HepG2 (cell line): ENCODE measurements at regions not wholly inside any gene's neighbourhood (a gene's known extent, or its start where the extent isn't known, plus 50 kb on each side); places are given as distances from the start of the nearest gene placed in this dataset.
A peak's percentile ranks its signal among the peaks of the same experiment; 100 is the strongest.

ENCODE experiments used
- ATAC-seq: fragments of 200-7000 bp; cut with Tn5 transposase; 3 replicates; pipeline ENCODE4 v1.9.1; 2020; ENCODE audit warnings: mild to moderate bottlenecking, moderate library complexity
- BruUV-seq: library from RNA; stranded (reverse); fragments of 400-500 nt; replicated peaks from 2 replicates; lab custom pipeline; 2021; lab: Mats Ljungman, UMichigan
- CTCF ChIA-PET: fragments of 300-600 bp; formaldehyde crosslinking; extraction: SDS; loops from one replicate; lab custom pipeline; 2021; ENCODE audit warnings: low total read pairs, inconsistent platforms, low intra/inter-chr PET ratio; lab: Yijun Ruan, JAX
- POLR2A ChIA-PET: fragments of 350-600 bp; sonication (Branson Sonifier 250); formaldehyde crosslinking; loops from one replicate; lab custom pipeline; 2020; ENCODE audit warnings: antibody characterized with exemption, inconsistent platforms; lab: Yijun Ruan, JAX
- DNase-seq: peaks from one replicate; pipeline ENCODE4 v3.0.0-alpha.2; 2015; ENCODE audit warnings: low spot score
- FAIRE-seq: peaks from 3 replicates; lab custom pipeline; 2011; peaks lifted over from hg19 to GRCh38; lab: Jason Lieb, UNC
- H2AFZ ChIP-seq: one replicate; pipeline ENCODE4 v1.6.1; 2011; ENCODE audit warnings: low read length, inconsistent platforms
- H3K27ac ChIP-seq: fragments of 300-600 bp; 3 replicates; pipeline ENCODE4 v1.8.0; 2011; ENCODE audit warnings: mixed run types, mild to moderate bottlenecking, mixed read lengths, low read length, inconsistent platforms; ENCODE audit not compliant: insufficient read depth; ENCODE audit errors: extremely low read length
- H3K27me3 ChIP-seq, 2 experiments: fragments of 200-600 bp in 1 of 2; 2 replicates in 1 of 2; 3 replicates in 1 of 2; pipeline versions ENCODE4 v1.6.0 to v1.8.0; 2011; ENCODE audit warnings: low read length in 2 of 2, mild to moderate bottlenecking in 2 of 2, moderate library complexity in 2 of 2, inconsistent platforms in 1 of 2; ENCODE audit not compliant: insufficient read depth in 2 of 2, control insufficient read depth in 1 of 2
- H3K36me3 ChIP-seq, 2 experiments: fragments of 200-600 bp in 1 of 2; replicated peaks in 1 of 2; 2 replicates in 1 of 2; 3 replicates in 1 of 2; pipeline versions ENCODE4 v1.5.1 to v1.8.0; 2011; ENCODE audit warnings: low read length in 2 of 2, inconsistent platforms in 1 of 2; ENCODE audit not compliant: insufficient read depth in 2 of 2, control insufficient read depth in 1 of 2
- H3K4me1 ChIP-seq: 2 replicates; pipeline ENCODE4 v1.5.1; 2012; ENCODE audit warnings: low read length, inconsistent platforms; ENCODE audit not compliant: insufficient read depth
- H3K4me2 ChIP-seq: 2 replicates; pipeline ENCODE4 v1.6.0; 2011; ENCODE audit warnings: low read depth, low read length, inconsistent platforms
- H3K4me3 ChIP-seq, 3 experiments: fragments of 200-600 bp in 1 of 3; sonication (generic), shearing (Covaris generic) in 1 of 3; replicated peaks in 1 of 3; 2 replicates each; pipeline ENCODE4 v1.5.1; 2011 to 2016; ENCODE audit warnings: low read length in 3 of 3, inconsistent platforms in 2 of 3, low read depth in 2 of 3, mild to moderate bottlenecking in 2 of 3, control low read depth in 1 of 3, mixed read lengths in 1 of 3; ENCODE audit not compliant: insufficient read depth in 1 of 3
- H3K79me2 ChIP-seq: one replicate; pipeline ENCODE4 v1.6.1; 2011; ENCODE audit warnings: low read length, inconsistent platforms; ENCODE audit not compliant: insufficient read depth
- H3K9ac ChIP-seq: 2 replicates; pipeline ENCODE4 v1.6.0; 2011; ENCODE audit warnings: mild to moderate bottlenecking, low read depth, low read length, inconsistent platforms; ENCODE audit not compliant: insufficient read depth
- H3K9me3 ChIP-seq: 2 replicates; pipeline ENCODE4 v1.5.1; 2012; ENCODE audit warnings: mild to moderate bottlenecking, low read length
- H4K20me1 ChIP-seq: 2 replicates; pipeline ENCODE4 v1.6.0; 2011; ENCODE audit warnings: inconsistent platforms, mild to moderate bottlenecking, low read length, moderate library complexity; ENCODE audit not compliant: insufficient read depth
- BCL6 ChIP-seq: IDR thresholded peaks from 2 replicates; pipeline ENCODE4 v1.6.1; 2016; ENCODE audit warnings: missing genetic modification reagents, missing compliant biosample characterization
- ISX ChIP-seq: sonication (generic); formaldehyde crosslinking; conservative IDR thresholded peaks from 2 replicates; pipeline ENCODE4 v1.5.0; 2020; ENCODE audit warnings: missing genetic modification reagents
- NONO ChIP-seq, 2 experiments: fragments of 450-650 bp in 1 of 2; sonication (generic) in 1 of 2; formaldehyde crosslinking in 1 of 2; IDR thresholded peaks in 1 of 2; conservative IDR thresholded peaks in 1 of 2; 2 replicates each; pipeline versions ENCODE4 v1.6.1 to v1.8.0; 2017 to 2022; ENCODE audit warnings: mild to moderate bottlenecking in 1 of 2, missing genetic modification reagents in 1 of 2, moderate library complexity in 1 of 2
- NR2F1 ChIP-seq, 2 experiments: fragments of 450-650 bp in 1 of 2; formaldehyde crosslinking in 1 of 2; IDR thresholded peaks; 2 replicates each; pipeline versions ENCODE4 v1.5.0 to v1.6.1; 2016 to 2020; ENCODE audit warnings: mild to moderate bottlenecking in 1 of 2, missing compliant biosample characterization in 1 of 2, missing genetic modification reagents in 1 of 2, moderate library complexity in 1 of 2
- RAD51 ChIP-seq: fragments of 450-650 bp; IDR thresholded peaks from 2 replicates; pipeline ENCODE4 v1.6.1; 2016; ENCODE audit warnings: borderline replicate concordance
- SNAPC5 ChIP-seq: sonication (generic); formaldehyde crosslinking; IDR thresholded peaks from 2 replicates; pipeline ENCODE4 v1.8.1; 2023; ENCODE audit warnings: mild to moderate bottlenecking, missing genetic modification reagents, borderline replicate concordance
- THRA ChIP-seq: sonication (generic); formaldehyde crosslinking; IDR thresholded peaks from 2 replicates; pipeline ENCODE4 v1.4.0; 2020; ENCODE audit warnings: missing genetic modification reagents, borderline replicate concordance
- ZBTB14 ChIP-seq: sonication (generic); formaldehyde crosslinking; IDR thresholded peaks from 2 replicates; pipeline ENCODE4 v1.4.0; 2020; ENCODE audit warnings: missing genetic modification reagents
- ZNF432 ChIP-seq: sonication (generic); formaldehyde crosslinking; IDR thresholded peaks from 2 replicates; pipeline ENCODE4 v1.5.0; 2020; ENCODE audit warnings: missing genetic modification reagents, mild to moderate bottlenecking, borderline replicate concordance
- ZNF468 ChIP-seq: sonication (generic); formaldehyde crosslinking; IDR thresholded peaks from 2 replicates; pipeline ENCODE4 v1.8.0; 2022; ENCODE audit warnings: mild to moderate bottlenecking, moderate library complexity, missing genetic modification reagents
- ZNF605 ChIP-seq: sonication (generic); formaldehyde crosslinking; IDR thresholded peaks from 2 replicates; pipeline ENCODE4 v1.8.0; 2022; ENCODE audit warnings: mild to moderate bottlenecking, missing genetic modification reagents
- ZNF790 ChIP-seq: sonication (generic); formaldehyde crosslinking; IDR thresholded peaks from 2 replicates; pipeline ENCODE4 v1.8.0; 2022; ENCODE audit warnings: missing genetic modification reagents, mild to moderate bottlenecking, borderline replicate concordance
- WGBS: methylation state at CpG from one replicate; pipeline ENCODE4 v1.1.6; 2017; ENCODE audit warnings: low lambda C conversion rate; 5-methylcytosine and 5-hydroxymethylcytosine counted together
- in situ Hi-C: cut with HindIII; loops from 2 replicates; pipeline ENCODE4 v1.10.0; 2017; ENCODE audit warnings: low pct_unique_long_range_greater_than_20kb; ENCODE audit not compliant: extremely low pct_ligation_motif_present
- intact Hi-C: fragments of 100-400 bp; cut with micrococcal nuclease; formaldehyde crosslinking; loops from one replicate; pipeline ENCODE4 v1.10.0; 2022; ENCODE audit not compliant: unreplicated experiment

- Histone ChIP-seq H2AFZ (no peak overlapping the region), H4K20me1 (no peaks in the 10 kb centered on the region), H3K9ac (no peak overlapping the region), H3K4me2 (peak overlapping the region; percentile 15; the same call in 1 of the 2 replicates), H3K9me3 (no peaks in the 10 kb centered on the region), H3K4me3 (no peak overlapping the region), H3K27ac (no peak overlapping the region), H3K27me3 (no peaks in the 10 kb centered on the region), H3K4me1 (peaks cover 17% of the 10 kb centered on the region), H3K36me3 (no peaks in the 10 kb centered on the region), H3K79me2 (no peaks in the 10 kb centered on the region)
- FAIRE-seq (no peak), ATAC-seq (no peak), DNase-seq (no peak)
- no peak for TF ChIP-seq ZNF468 (CRISPR knock-in tag)
- no peak for TF ChIP-seq ZNF790 (CRISPR knock-in tag)
- TF ChIP-seq ZNF432 (CRISPR knock-in tag): no peak
- TF ChIP-seq THRA (CRISPR knock-in tag): no peak
- no peak for TF ChIP-seq NONO (IDR thresholded peaks at IDR 0.05)
- TF ChIP-seq NONO (CRISPR knock-in tag; conservative IDR thresholded peaks at IDR 0.05): no peak
- TF ChIP-seq ZNF605 (CRISPR knock-in tag): no peak
- no peak for TF ChIP-seq BCL6
- no peak for TF ChIP-seq NR2F1 (CRISPR knock-in tag; IDR thresholded peaks at IDR 0.05)
- TF ChIP-seq SNAPC5 (CRISPR knock-in tag): no peak
- TF ChIP-seq ISX (CRISPR knock-in tag): no peak
- TF ChIP-seq RAD51: no peak
- TF ChIP-seq ZBTB14 (CRISPR knock-in tag): no peak
- no TSS peak for BruUV-seq
- in situ Hi-C loops: no loop called here
- ChIA-PET CTCF (no interaction called here), POLR2A (interaction anchor here (0.9 kb wide), 1 partner anchor 46 kb away, joined by 3 read pairs; no protein-coding TSS in a partner anchor)
- intact Hi-C loops: no loop called here
- 80% methylated on average over 4 of the region's 4 CpGs for WGBS
Measured at GRCh38 chr7:13062631-13063030, 375.2 kb downstream of the ARL4A start.
